Activated T-helper 2 cell treated with anti-CD3 and anti-CD28 coated beads, Interferon-gamma antibody, Interleukin-2, Interleukin-4, amounts not matched to agents 10 μg/mL and 5 μg/mL and 100 μg/mL, durations not matched to agents 14 hours and 24 hours and 36 hours (primary cell): ENCODE measurements at regions not wholly inside any gene's neighbourhood (a gene's known extent, or its start where the extent isn't known, plus 50 kb on each side); places are given as distances from the start of the nearest gene placed in this dataset.

Experiments
- DNase-seq: peaks from one replicate; pipeline ENCODE4 v3.0.0; 2021; ENCODE audit warnings: low spot score
- H3K27ac Mint-ChIP-seq: one replicate; pipeline ENCODE4 v1.8.0; 2021; ENCODE audit warnings: mixed read lengths
- H3K27me3 Mint-ChIP-seq: one replicate; pipeline ENCODE4 v1.8.0; 2021; ENCODE audit warnings: low read depth, mixed read lengths
- H3K36me3 Mint-ChIP-seq: one replicate; pipeline ENCODE4 v1.8.0; 2021; ENCODE audit warnings: low read depth, mixed read lengths
- H3K4me1 Mint-ChIP-seq: one replicate; pipeline ENCODE4 v1.8.0; 2021; ENCODE audit warnings: low read depth, mixed read lengths
- H3K4me3 Mint-ChIP-seq: one replicate; pipeline ENCODE4 v1.8.0; 2021; ENCODE audit warnings: low read depth, mild to moderate bottlenecking, moderate library complexity, mixed read lengths
- H3K9me3 Mint-ChIP-seq: one replicate; pipeline ENCODE4 v1.8.0; 2021; ENCODE audit warnings: mixed read lengths
- intact Hi-C: fragments of 100-400 bp; cut with micrococcal nuclease; formaldehyde crosslinking; loops from one replicate; pipeline ENCODE4 v1.15.1; 2023

- intact Hi-C loops = no loop called here
Measured at GRCh38 chr1:87942165-87942564, 613.5 kb downstream of the LMO4 start.

DNA sequence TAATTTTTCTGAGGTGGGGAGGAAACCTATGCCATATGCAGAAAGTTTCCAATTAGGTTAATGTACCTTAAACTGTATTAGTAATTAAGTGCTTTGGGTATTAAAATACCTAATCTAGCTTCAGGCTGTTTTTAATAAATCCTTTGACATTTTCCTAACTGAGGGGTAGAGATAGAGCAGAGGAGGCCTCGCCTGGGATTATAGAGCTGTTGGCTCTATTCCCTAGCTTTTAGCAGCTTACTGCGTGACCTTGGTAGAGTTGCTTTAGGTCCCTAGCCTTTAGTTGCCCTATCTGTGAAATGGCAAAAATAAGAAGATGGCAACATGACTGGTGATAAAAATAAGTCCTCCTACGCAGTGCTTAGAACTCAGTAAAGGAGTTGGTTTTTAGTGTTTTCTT, 621.0 kb downstream of the LMO4 start:
- Mint-ChIP-seq H3K27ac (no peak overlapping the region), H3K36me3 (no peaks in the 10 kb centered on the region), H3K4me1 (no peaks in the 10 kb centered on the region), H3K9me3 (no peaks in the 10 kb centered on the region), H3K4me3 (no peak overlapping the region), H3K27me3 (peaks cover 8% of the 10 kb centered on the region)
- no peak for DNase-seq
- intact Hi-C loops = loop anchor here (5.0 kb wide), 1 partner anchor 817 kb away; no protein-coding TSS in a partner anchor

More at GRCh38 chr1:87942165-87942564, 613.5 kb downstream of the LMO4 start:
- DNase-seq = no peak
- H3K36me3 Mint-ChIP-seq = no peaks in the 10 kb centered on the region
- H3K27me3 Mint-ChIP-seq = no peaks in the 10 kb centered on the region
- H3K27ac Mint-ChIP-seq = no peak overlapping the region
- no peaks in the 10 kb centered on the region for H3K4me1 Mint-ChIP-seq
- no peak overlapping the region for H3K4me3 Mint-ChIP-seq
- H3K9me3 Mint-ChIP-seq = no peaks in the 10 kb centered on the region

DNA sequence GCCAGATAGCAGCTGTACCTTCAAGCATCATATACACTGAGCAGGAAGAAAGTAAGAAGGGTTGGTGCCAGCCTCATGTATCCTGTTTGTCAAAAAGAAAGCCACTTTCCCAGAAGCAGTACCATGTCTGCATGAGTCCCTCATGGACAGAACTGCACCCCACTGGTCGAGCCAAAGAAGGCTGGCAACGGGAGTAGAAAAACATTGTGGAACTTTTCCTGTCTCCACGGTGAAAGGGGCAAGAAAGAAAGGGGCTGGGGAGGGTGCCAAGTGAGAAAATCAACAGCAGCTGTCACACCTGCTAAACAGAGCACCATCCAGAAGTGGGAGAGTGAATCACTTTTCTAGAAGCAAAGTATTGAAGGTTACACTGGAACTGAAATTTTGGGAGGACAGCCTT, 621.7 kb downstream of the LMO4 start:
- intact Hi-C loops = loop anchor here (5.0 kb wide), 1 partner anchor 818 kb away; no protein-coding TSS in a partner anchor
- no peaks in the 10 kb centered on the region for H3K4me1 Mint-ChIP-seq
- H3K4me3 Mint-ChIP-seq = no peak overlapping the region
- H3K9me3 Mint-ChIP-seq = no peaks in the 10 kb centered on the region
- peaks cover 8% of the 10 kb centered on the region for H3K27me3 Mint-ChIP-seq
- no peak for DNase-seq
- no peaks in the 10 kb centered on the region for H3K36me3 Mint-ChIP-seq
- no peak overlapping the region for H3K27ac Mint-ChIP-seq

DNA sequence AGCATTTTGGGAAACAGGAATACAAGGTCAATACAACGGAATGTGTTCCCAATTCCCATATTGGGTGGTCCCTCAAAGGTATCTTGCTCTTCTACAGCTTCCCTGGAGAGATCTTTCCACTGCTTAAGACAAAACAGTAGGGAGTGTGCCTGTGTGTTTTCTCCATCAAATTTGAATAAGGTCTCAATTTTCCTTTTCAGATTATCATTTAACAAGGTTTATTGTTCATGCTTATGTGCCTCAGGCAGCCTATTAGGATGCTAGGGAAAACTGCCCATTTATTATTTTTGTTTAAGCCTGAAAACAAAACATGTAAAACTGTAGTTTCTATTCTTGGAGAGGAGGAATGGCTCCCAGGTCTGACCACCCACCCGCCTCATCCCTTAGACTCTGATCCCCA, 622.7 kb downstream of the LMO4 start:
- DNase-seq = no peak
- intact Hi-C loops = loop anchor here (5.0 kb wide), 1 partner anchor 819 kb away; no protein-coding TSS in a partner anchor
- Mint-ChIP-seq H3K4me1 (no peaks in the 10 kb centered on the region), H3K36me3 (no peaks in the 10 kb centered on the region), H3K4me3 (no peak overlapping the region), H3K9me3 (no peaks in the 10 kb centered on the region), H3K27me3 (peaks cover 8% of the 10 kb centered on the region), H3K27ac (no peak overlapping the region)

- Mint-ChIP-seq H3K9me3 (no peaks in the 10 kb centered on the region), H3K36me3 (no peaks in the 10 kb centered on the region), H3K4me3 (no peak overlapping the region), H3K27ac (no peak overlapping the region), H3K4me1 (no peaks in the 10 kb centered on the region), H3K27me3 (peaks cover 8% of the 10 kb centered on the region)
- no peak for DNase-seq
- intact Hi-C loops = loop anchor here (5.0 kb wide), 1 partner anchor 820 kb away; no protein-coding TSS in a partner anchor
Measured at GRCh38 chr1:87951852-87952251, 623.2 kb downstream of the LMO4 start.

GRCh38 chr1:87953121-87953520, 624.4 kb downstream of the LMO4 start:
- H3K27me3 Mint-ChIP-seq = peaks cover 8% of the 10 kb centered on the region
- H3K36me3 Mint-ChIP-seq = no peaks in the 10 kb centered on the region

GRCh38 chr1:87953732-87954344, 625.2 kb downstream of the LMO4 start:
- intact Hi-C loops = loop anchor here (1.0 to 5.0 kb wide), 2 partner anchors 661 to 822 kb away; no protein-coding TSS in a partner anchor
- Mint-ChIP-seq H3K27ac (no peak overlapping the region), H3K4me3 (no peak overlapping the region), H3K9me3 (no peaks in the 10 kb centered on the region), H3K4me1 (no peaks in the 10 kb centered on the region), H3K36me3 (no peaks in the 10 kb centered on the region), H3K27me3 (peaks cover 5% of the 10 kb centered on the region)
- DNase-seq = peak; percentile 22

More at GRCh38 chr1:87953121-87953520, 624.4 kb downstream of the LMO4 start:
- no peak for DNase-seq
- H3K27ac Mint-ChIP-seq = no peak overlapping the region
- no peaks in the 10 kb centered on the region for H3K4me1 Mint-ChIP-seq
- intact Hi-C loops = loop anchor here (1.0 to 5.0 kb wide), 2 partner anchors 660 to 821 kb away; no protein-coding TSS in a partner anchor
- no peak overlapping the region for H3K4me3 Mint-ChIP-seq
- no peaks in the 10 kb centered on the region for H3K9me3 Mint-ChIP-seq

- Mint-ChIP-seq H3K27me3 (peaks cover 2% of the 10 kb centered on the region), H3K27ac (no peak overlapping the region), H3K4me3 (no peak overlapping the region), H3K4me1 (no peaks in the 10 kb centered on the region), H3K36me3 (no peaks in the 10 kb centered on the region), H3K9me3 (no peaks in the 10 kb centered on the region)
- intact Hi-C loops = no loop called here
- DNase-seq = no peak
Measured at GRCh38 chr1:87955038-87955437, 626.4 kb downstream of the LMO4 start.

DNA sequence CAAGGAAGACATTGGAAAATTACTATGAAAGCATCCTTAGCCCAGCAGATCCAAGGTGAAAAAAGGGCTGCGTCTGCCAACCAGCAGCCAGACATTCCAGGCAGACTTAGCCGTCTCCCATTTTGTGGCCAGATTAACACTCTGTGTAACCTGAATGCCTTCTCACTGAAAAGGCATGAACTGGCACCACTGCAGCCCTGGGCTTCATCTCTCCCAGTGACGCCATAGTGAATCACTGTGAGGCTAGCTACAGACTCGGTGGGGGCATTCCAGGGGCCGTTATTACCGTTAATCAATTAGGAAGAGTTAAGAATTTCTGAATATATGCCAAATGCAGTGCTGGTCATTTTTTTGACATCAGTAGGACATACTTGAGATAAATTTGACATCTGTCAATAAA, 627.4 kb downstream of the LMO4 start:
- no peak for DNase-seq
- H3K27me3 Mint-ChIP-seq = peaks cover 2% of the 10 kb centered on the region
- intact Hi-C loops = no loop called here

DNA sequence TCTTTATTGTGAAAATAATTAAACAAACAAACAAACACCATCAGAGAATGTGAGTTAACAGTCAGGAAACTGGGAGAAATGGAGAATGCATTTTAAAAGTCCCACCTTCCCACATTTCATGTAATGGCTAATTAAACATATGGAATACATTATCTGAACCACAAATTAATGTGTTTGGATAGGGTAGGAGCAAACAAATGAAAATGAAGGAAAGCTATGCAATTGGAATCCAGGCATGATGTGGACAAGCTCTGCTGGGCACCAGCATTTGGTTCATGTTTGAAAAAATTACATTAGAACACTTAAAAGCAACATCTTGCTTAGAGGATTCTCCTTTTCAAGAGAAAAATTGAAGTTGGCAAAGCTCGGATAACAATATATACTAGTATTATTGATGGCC, 628.1 kb downstream of the LMO4 start:
- Mint-ChIP-seq H3K27ac (no peak overlapping the region), H3K36me3 (no peaks in the 10 kb centered on the region), H3K4me3 (no peak overlapping the region)

More for the DNA sequence above, 627.4 kb downstream of the LMO4 start:
- no peak overlapping the region for H3K27ac Mint-ChIP-seq
- no peaks in the 10 kb centered on the region for H3K36me3 Mint-ChIP-seq
- no peaks in the 10 kb centered on the region for H3K4me1 Mint-ChIP-seq
- no peak overlapping the region for H3K4me3 Mint-ChIP-seq
- no peaks in the 10 kb centered on the region for H3K9me3 Mint-ChIP-seq

GRCh38 chr1:87957331-87957730, 628.7 kb downstream of the LMO4 start:
- no peak overlapping the region for H3K4me3 Mint-ChIP-seq
- DNase-seq = no peak
- H3K27ac Mint-ChIP-seq = no peak overlapping the region
- intact Hi-C loops = no loop called here
- H3K36me3 Mint-ChIP-seq = no peaks in the 10 kb centered on the region
- H3K9me3 Mint-ChIP-seq = no peaks in the 10 kb centered on the region
- no peaks in the 10 kb centered on the region for H3K27me3 Mint-ChIP-seq
- H3K4me1 Mint-ChIP-seq = no peaks in the 10 kb centered on the region

More for the DNA sequence above, 628.1 kb downstream of the LMO4 start:
- Mint-ChIP-seq H3K4me1 (no peaks in the 10 kb centered on the region), H3K9me3 (no peaks in the 10 kb centered on the region), H3K27me3 (peaks cover 1% of the 10 kb centered on the region)
- intact Hi-C loops = no loop called here
- no peak for DNase-seq

DNA sequence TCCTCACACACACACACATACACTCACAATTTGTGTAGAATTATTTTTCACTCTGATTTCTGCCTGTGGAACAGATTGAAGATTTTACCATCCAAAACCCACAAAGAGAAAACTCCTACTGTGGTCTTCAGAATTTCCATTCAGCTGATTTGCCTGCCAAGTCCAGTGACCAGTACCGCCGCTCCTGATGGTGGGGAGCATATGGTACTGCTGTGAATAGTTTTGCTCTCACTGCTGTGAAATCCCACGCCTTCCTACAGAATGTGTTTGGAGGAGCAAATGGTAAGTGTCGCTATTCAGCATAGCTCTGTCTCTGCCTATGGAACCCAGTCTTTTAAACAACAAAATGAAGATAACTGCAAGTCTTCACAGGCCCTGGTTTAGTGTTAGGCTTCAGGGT, 629.5 kb downstream of the LMO4 start:
- Mint-ChIP-seq H3K27me3 (no peaks in the 10 kb centered on the region), H3K4me1 (no peaks in the 10 kb centered on the region), H3K4me3 (no peak overlapping the region), H3K36me3 (no peaks in the 10 kb centered on the region), H3K9me3 (no peaks in the 10 kb centered on the region), H3K27ac (no peak overlapping the region)
- intact Hi-C loops = no loop called here
- DNase-seq = no peak

GRCh38 chr1:87958716-87959115, 630.0 kb downstream of the LMO4 start:
- no peak overlapping the region for H3K4me3 Mint-ChIP-seq
- no peaks in the 10 kb centered on the region for H3K4me1 Mint-ChIP-seq
- no peak overlapping the region for H3K27ac Mint-ChIP-seq
- intact Hi-C loops = no loop called here
- no peak for DNase-seq
- no peaks in the 10 kb centered on the region for H3K27me3 Mint-ChIP-seq
- H3K9me3 Mint-ChIP-seq = no peaks in the 10 kb centered on the region
- no peaks in the 10 kb centered on the region for H3K36me3 Mint-ChIP-seq
